H4 (cell line): ENCODE measurements at regions not wholly inside any gene's neighbourhood (a gene's known extent, or its start where the extent isn't known, plus 50 kb on each side); places are given as distances from the start of the nearest gene placed in this dataset.
"Not testable (repeated sequence)": the region's sequence is repeated elsewhere in the genome, so short reads cannot be mapped to it uniquely, and the experiment has no call there.

Experiments used
- DNase-seq: peaks from one replicate; pipeline ENCODE4 v3.0.0-alpha.2; 2015; ENCODE audit warnings: low spot score

DNA sequence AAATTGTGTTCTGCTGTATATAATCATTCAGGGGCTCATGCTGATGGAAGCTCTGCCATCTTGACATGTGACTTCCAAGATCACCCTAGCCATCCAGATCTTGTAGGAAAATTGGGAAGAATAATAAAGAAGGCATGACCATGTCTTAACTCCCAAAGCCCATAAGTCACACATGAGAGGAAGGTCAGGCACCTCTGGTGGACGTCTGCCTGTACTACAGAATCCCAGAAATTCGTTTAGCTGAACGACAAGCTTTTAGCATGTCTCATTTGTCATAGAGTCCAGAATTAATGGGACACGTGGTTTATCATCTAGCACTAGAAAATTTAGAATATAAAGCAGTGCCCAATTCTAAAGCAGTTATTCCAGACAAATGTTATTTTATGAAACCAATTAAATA lies 212.7 kb downstream of the CENPC start:
- DNase-seq = peak; percentile 10

DNA sequence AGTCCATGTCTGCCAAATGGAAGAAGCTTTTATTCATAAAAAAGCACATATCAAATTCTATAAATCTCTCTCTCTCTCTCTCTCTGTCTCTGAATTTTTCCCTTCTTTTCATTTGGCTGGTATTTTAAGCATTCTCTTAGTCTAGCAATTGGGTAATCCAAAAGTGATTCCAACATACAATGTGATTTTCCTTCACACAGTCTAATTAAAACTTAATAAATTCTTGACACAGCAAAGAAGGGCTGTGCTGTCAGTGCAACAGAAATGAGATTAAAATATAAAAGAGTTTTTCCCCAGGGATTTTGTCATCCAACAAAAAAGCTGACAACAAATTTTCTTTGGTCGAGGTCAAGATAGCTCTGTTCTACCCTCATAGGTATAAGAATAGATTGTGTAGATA lies 216.9 kb downstream of the CENPC start:
- no peak for DNase-seq

DNA sequence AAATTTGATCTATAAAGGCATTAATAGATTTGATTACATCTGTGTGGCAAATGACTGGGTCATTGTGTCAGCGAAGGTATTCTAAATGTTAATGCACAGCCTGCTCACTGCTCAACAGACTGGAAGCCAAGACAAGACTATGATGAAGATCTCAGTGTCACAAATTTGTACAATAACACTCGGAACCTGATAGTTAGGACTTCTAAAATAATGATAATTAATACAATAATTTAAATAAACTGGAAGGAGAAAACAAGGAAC lies 217.4 kb downstream of the CENPC start:
- no peak for DNase-seq

DNA sequence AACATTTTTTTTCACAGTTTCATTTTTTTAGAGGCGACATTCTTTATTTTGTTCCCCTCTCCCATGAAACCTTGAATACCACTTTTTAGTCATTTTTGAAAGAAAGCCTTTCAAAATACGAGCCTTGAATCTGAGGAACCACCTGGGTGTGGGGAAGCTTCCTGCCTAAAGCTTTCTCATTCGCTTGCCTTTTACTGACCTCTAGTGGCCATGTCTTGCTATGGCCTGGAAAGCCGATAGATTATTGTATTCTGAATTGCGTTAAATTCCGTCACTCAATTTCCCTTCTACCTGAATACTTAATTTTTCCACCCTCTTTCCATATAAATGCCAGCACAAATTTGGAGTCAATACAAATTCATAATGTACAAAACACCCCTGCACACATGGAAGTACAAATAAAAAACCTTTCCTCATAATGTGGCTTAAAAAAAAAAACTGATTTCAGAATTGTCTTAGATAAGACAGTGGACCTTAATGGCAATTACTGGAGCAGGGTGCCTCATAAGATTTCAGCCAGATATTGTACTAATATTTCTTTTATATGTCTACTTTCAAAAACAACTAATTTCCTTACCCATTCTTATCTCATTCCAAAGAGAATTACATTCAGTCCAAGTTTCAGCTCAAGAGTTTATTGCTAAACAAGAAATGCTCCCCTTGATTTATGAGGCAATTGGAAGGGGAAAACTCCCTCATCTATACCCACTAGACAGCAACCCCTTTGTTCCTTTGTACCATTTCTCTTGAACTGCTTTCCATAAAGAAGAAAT lies 217.9 kb downstream of the CENPC start:
- peak; percentile 54 for DNase-seq

DNA sequence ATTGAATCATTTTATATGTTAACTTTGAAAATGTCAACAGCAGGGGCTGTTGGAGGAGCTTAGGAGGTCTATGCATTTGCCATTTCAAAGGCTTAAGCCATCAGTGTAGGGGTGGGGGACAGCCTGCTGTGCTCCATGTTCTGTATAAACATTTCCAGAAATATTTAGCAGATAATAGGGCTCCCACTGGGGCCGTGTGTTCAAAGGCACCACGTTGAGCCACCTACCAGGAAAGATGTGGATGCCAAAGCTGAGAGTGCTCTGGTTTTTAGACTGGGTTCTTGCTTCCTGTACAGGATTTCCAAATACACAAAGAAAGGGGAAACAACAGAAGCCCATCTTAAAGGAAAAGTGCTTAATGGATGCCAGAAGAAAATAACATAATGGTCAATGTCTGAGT lies 219.5 kb downstream of the CENPC start:
- no peak for DNase-seq

DNA sequence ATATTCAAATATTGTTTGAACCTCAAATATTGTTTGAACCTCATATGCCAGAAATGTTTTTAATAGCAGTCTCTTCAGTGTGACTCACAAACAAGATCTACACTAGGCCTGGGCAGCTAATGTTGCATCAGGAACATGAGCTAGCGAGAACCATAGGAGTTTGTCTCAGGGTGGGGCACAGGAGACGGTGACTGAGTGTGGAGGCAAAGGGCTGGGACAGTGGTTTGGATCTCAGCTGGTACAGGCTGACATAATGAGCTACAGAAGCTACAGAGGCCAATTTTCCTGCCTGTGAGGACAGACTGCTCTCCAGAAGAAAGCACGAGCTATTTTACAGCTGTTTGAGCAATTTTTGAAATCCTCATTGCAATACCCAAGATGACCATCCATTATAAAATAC lies 224.7 kb downstream of the CENPC start:
- DNase-seq = peak; percentile 18

DNA sequence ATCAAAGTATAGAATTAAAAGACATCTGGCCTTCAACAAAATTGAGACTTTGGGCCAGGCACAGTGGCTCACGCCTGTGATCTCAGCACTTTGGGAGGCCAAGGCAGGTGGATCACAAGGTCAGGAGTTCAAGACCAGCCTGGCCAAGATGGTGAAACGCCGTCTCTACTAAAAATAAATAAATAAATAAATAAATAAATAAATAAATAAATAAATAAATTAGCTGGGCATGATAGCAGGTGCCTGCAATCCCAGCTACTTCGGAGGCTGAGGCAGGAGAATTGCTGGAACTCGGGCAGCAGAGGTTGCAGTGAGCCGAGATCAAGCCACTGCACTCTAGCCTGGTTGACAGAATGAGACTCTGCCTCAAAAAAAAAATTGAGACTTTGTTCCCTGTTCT lies 225.7 kb downstream of the CENPC start:
- not testable (repeated sequence) for DNase-seq

DNA sequence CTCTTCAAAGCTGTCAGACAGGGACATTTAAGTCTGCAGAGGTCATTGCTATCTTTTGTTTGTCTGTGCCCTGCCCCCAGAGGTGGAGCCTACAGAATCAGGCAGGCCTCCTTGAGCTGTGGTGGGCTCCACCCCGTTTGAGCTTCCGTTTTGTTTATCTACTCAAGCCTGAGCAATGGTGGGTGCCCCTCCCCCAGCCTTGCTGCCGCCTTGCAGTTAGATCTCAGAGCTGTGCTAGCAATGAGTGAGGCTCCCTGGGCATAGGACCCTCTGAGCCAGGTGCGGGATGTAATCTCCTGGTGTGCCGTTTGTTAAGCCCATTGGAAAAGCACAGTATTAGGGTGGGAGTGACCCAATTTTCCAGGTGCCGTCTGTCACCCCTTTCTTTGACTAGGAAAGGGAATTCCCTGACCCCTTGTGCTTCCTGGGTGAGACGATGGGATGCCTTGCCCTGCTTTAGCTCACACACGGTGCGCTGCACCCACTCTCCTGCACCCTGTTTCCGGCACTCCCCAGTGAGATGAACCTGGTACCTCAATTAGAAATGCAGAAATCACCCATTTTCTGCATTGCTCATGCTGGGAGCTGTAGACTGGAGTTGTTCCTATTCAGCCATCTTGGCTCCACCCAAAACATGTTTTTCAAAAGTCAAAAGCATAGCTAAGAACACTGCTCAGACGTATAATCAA lies 244.7 kb downstream of the CENPC start:
- DNase-seq = not testable (repeated sequence)

DNA sequence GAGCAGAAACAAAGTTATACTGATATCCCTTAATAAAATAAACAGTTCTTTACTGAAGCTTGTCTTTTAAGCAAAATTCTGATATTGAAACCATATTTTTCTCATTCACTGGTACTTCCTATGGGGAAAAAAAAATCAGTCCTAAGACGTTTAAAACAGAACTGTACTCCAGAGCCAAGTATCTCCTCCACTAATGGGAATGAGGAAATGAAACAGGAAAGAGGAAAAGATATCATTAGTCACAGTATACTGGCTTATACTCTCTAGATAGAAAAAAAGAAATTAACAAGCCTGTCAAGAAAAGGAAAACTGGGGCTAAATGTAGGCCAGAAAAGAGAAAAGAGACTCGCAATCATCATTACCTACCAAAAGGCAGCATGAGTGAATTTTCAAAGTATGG lies 252.7 kb downstream of the CENPC start:
- no peak for DNase-seq

DNA sequence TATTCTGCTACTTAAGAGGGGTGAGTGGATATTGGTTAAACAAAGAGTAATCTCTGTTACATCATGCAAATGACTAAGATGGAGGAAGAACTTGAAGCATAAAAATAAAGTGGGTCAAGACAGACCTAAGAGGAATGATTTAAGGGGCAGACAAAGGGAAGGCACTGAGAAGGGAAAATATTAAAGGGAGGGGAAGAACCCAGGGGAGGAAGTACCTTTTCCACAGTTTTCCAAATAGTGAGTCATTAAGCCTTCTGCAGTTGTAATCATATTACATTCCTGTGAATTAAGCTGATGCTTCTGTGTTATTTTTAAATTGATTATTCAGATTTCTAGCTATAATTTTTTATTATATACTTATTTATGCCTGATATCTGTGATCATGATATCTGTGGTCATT lies 253.3 kb downstream of the CENPC start:
- no peak for DNase-seq

DNA sequence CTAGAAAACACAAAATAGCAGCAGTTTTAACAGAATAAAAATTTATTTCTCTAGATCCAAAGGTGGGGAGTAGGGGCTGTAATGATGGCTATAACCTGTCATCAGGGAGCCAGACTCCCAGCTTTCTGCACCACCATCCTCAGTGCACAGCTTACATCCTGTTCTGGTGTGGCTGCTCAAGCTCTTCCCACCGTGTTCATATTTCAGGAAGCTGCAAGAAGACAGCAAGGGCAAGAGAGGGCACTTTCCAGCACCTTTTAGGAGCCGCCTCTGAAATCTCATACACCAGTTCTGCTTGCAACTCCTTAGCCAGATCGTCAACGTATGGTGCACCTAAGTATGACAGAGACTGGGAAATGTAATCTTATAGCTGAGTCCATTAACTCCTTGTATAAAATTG lies 253.7 kb downstream of the CENPC start:
- DNase-seq = no peak

DNA sequence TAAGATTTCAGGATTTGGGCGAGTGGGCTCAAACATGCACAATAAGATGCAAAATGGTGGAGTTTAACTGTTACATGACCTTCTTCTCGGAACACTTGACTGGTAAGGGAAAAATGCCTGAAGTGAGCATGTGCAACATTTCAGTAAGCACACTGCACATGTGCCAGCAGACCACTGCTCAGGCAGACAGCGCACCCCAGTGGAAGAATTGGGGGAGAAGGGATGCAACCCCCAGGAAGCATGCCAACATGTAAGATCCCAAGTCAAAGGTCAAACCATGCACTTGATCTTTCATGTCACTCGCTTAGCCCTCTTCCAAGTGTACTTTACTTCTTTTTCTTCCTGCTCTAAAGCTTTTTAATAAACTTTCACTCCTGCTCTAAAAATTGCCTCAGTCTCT lies 256.3 kb downstream of the CENPC start:
- peak; percentile 49 for DNase-seq

DNA sequence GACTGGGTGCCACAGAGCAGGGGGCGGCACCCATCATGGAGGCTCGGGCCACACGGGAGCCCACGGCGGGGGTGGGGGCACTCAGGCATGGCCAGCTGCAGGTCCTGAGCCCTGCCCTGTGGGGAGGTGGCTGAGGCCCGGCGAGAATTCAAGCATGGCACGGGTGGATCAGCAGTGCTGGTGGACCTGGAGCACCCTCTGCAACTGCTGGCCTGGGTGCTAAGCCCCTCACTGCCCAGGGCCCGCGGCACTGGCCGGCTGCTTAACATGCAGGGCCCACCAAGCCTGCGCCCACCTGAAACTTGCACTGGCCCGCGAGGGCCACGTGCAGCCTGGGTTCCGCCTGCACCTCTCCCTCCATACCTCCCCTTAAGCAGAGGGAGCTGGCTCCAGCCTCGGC lies 258.6 kb downstream of the CENPC start:
- no peak for DNase-seq

DNA sequence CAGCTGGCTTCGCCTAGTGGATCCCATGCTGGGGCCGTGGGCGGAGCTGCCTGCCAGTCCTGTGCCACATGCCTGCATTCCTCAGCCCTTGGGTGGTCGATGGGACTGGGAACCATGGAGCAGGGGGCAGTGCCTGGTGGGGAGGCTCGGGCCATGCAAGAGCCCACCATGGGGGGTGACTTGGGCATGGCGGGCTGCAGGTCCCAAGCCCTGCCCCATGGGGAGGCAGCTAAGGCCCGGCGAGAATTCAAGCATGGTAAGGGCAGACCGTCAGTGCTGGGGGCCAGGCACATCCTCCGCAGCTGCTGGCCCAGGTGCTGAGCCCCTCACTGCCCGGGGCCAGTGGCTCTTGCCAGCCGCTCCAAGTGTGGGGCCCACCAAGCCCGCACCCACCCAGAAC lies 262.6 kb downstream of the CENPC start:
- no peak for DNase-seq

DNA sequence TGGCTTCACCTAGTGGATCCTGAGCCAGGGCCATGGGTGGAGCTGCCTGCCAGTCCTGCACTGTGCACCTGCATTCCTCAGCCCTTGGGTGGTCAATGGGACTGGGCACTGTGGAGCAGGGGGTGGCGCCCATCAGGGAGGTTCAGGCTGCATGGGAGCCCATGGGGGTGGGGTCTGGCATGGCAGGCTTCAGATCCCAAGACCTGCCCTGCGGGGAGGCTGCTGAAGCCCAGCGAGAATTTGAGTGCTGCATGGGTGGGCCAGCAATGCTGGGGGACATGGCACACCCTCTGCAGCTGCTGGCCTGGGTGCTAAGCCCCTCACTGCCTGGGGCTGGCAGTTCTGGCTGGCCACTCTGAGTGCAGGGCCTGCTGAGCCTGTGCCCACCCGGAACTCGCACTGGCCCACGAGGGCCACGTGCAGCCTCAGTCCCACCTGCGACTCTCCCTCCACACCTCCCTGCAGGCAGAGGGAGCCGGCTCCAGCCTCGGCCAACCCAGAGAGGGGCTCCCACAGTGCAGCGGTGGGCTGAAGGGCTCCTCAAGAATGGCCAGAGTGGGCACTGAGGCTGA lies 270.0 kb downstream of the CENPC start:
- DNase-seq = no peak

DNA sequence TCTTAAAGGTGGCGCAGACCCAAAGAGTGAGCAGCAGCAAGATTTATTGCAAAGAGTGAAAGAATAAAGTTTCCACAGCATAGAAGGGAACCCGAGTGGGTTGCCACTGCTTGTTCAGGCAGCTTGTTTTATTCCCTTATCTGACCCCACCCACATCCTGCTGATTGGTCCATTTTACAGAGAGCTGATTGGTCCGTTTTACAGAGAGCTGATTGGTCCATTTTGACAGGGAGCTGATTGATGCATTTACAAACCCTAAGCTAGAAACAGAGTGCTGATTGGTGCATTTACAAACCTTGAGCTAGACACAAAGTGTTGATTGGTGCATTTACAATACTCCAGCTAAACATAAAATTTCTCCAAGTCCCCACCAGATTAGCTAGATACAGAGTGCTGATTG lies 270.6 kb downstream of the CENPC start:
- DNase-seq = not testable (repeated sequence)

DNA sequence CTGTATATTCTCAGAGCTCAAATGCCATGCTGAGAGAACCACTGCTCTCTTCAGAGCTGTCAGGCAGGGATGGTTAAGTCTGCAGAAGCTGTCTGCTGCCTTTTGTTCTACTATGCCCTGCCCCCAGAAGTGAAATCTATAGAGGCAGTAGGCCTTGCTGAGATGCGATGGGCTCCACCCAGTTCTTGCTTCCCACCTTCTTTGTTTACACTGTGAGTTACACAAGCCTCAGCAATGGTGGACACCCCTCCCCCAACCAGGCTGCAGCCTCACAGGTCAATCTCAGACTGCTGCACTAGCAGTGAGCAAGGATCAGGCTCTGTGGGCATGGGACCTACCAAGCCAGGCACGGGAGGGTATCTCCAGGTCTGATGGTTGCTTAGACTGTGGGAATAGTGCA lies 271.6 kb downstream of the CENPC start:
- DNase-seq = no peak

DNA sequence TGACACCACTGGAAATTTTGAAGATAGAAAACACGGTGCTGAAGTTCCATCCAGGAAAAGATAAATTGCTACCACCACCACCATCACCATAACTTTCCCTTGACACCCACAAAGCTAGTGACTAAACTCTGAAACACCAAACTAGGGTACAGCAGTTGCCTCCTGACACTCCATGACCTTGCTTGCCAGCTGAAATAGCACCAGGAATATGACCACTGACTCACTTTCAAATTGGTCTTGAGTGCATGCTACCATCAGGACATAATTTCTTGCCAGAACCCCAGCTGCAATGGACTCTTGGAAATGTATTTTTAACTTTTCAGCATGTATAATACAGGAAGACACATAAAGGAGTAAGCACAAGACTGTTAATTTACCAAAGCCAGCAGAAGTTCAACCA lies 283.3 kb downstream of the CENPC start:
- no peak for DNase-seq

DNA sequence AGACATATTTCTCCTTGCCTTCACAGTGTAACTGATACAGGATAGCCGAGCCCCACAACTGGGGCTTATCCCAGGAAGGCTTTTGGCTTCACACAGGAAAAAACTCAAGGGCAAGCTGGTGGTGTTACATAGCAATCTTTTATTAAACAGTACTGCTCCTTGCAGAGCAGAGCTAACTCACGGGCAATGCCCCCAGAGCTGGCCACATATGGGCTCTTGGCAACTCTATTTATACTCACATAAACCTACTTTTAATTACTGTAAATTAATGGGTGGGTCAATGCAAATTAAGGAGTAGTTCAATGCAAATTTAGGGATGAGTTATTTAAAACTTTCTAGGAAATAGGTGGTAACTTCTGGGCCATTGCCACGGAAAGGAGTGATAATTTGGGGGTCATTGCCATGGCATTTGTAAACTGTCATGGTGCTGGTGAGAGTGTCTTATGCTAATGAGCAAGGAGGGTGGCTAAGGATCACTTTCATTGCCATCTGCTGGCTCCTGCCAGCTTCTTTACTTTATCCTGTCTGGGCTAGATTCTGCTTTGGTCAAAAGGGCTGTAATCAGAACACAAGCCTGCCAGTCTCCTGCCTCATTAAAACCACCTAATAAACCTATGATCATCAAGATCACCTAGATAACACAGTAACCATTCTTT lies 288.8 kb downstream of the CENPC start:
- DNase-seq = no peak

DNA sequence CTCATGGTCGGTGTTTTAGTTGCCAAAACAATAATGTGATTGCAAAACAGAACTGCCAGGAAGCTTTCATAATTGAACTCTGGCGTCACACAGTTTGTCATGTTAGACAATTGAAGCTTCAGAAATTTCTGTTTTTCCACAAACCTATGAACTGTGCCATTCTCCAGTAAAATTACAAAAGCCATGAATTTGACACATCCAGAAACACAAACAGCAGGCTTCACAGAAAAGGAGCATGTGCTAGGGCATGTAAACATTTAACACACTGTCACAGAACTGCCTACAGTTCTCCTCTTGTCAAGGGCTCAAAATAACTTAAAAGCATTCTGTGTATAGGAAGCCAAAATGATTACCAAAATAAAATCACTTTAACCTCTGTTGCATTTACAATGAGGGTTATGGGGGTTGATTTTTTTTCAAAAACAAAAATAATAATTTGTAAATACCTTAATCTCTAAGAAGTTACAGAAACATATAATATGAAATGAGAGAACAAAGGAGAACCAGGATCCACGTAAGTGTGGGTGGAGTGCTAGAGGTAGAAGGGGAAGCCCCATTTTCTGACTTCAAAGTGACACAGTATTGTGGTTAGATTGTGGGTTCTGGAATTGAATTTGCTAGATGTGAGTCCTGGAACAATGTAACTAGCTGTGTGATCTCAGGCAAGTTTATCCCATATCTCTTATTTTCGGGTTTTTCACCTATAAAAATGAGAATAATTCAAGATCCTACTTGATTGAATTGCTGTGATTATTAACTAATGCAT lies 295.0 kb downstream of the CENPC start:
- DNase-seq = no peak

DNA sequence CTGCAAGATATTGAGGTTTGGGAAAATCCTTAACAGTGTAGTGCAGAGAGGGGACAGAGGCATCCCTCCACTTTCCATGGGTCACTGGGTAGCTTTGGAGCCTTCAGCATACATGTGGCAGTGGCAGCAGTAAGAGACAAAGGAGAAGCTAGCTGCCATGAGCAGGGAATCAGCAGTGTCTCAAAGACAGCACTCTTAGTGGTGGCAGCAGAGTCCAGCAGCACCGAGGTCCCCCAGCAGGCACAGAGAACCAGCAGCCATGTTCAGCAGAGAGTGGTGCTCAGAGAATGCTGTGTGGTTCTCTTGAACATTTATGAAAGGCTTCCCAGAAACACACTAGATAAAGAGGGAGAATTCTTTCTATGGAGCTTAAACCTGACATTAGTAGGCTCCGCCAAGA lies 308.5 kb downstream of the CENPC start:
- DNase-seq = no peak

DNA sequence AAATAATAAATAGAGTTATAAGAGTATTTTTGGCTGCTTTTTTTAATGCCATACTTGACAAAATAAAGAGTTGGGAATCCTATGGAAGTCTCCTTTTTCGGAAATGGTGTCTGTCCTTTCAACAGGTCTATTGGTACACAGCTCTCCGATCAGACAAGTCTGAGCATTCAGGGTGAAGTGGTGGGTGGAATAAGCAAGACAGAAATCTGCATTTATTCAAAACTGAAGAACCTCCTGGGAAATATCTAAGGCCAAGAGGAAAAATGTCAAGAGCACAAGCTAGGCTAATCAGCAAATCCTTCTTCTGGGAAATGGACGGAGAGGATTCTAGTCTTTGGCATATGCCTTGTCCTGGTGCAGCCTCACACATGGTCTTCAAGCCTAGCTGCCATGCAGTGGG lies 309.0 kb downstream of the CENPC start:
- DNase-seq = no peak
